CD4-positive, CD25-positive, alpha-beta regulatory T cell (primary cell): ENCODE measurements at regions not wholly inside any gene's neighbourhood (a gene's known extent, or its start where the extent isn't known, plus 50 kb on each side); places are given as distances from the start of the nearest gene placed in this dataset.

Experiments used
- ATAC-seq, 2 donors: fragments of 150-1000 bp; cut with Tn5 transposase; one replicate each; pipeline ENCODE4 v1.10.0; 2021; ENCODE audit warnings: low read depth in 2 of 2, moderate number of reproducible peaks in 2 of 2, moderate library complexity in 1 of 2
- DNase-seq, 3 donors: peaks; one replicate each; pipeline versions ENCODE4 v3.0.0 to v3.0.0-alpha.2; 2012 to 2022; ENCODE audit warnings: mixed read lengths in 1 of 3
- H3K27ac ChIP-seq: one replicate; pipeline ENCODE4 v1.7.0; 2013; ENCODE audit warnings: mild to moderate bottlenecking, low read length; ENCODE audit not compliant: insufficient read depth, poor library complexity, severe bottlenecking
- H3K27me3 ChIP-seq: one replicate; pipeline ENCODE4 v1.7.0; 2013; ENCODE audit warnings: low read length; ENCODE audit not compliant: control insufficient read depth, insufficient read depth
- H3K36me3 ChIP-seq: one replicate; pipeline ENCODE4 v1.7.0; 2013; ENCODE audit warnings: mild to moderate bottlenecking, low read length, moderate library complexity; ENCODE audit not compliant: control insufficient read depth, insufficient read depth
- H3K4me1 ChIP-seq: 2 replicates; pipeline ENCODE4 v1.7.0; 2013; ENCODE audit warnings: mild to moderate bottlenecking, low read length; ENCODE audit not compliant: insufficient read depth, control insufficient read depth, poor library complexity, severe bottlenecking
- H3K4me3 ChIP-seq: one replicate; pipeline ENCODE4 v1.7.0; 2013; ENCODE audit warnings: low read depth, mild to moderate bottlenecking, low read length, moderate library complexity
- H3K9me3 ChIP-seq, 2 experiments: 1 replicate in 1 of 2; 2 replicates in 1 of 2; pipeline ENCODE4 v1.7.0; 2013; ENCODE audit warnings: low read length in 2 of 2, mild to moderate bottlenecking in 1 of 2, moderate library complexity in 1 of 2; ENCODE audit not compliant: control insufficient read depth in 2 of 2
- H3K27ac Mint-ChIP-seq, 3 donors: one replicate each; pipeline ENCODE4 v1.8.0; 2020 to 2022; ENCODE audit warnings: mild to moderate bottlenecking in 3 of 3, mixed read lengths in 3 of 3, moderate library complexity in 2 of 3
- H3K27me3 Mint-ChIP-seq: one replicate; pipeline ENCODE4 v1.8.0; 2022; ENCODE audit warnings: mild to moderate bottlenecking, mixed read lengths
- H3K36me3 Mint-ChIP-seq: one replicate; pipeline ENCODE4 v1.8.0; 2020; ENCODE audit warnings: mixed read lengths
- H3K4me1 Mint-ChIP-seq, 4 donors: one replicate each; pipeline ENCODE4 v1.8.0; 2020 to 2022; ENCODE audit warnings: mixed read lengths in 4 of 4, mild to moderate bottlenecking in 1 of 4
- H3K4me3 Mint-ChIP-seq, 4 donors: one replicate each; pipeline ENCODE4 v1.8.0; 2020 to 2022; ENCODE audit warnings: mild to moderate bottlenecking in 4 of 4, mixed read lengths in 4 of 4, moderate library complexity in 3 of 4
- H3K9me3 Mint-ChIP-seq, 7 donors: one replicate each; pipeline ENCODE4 v1.8.0; 2020 to 2022; ENCODE audit warnings: mixed read lengths in 7 of 7, mild to moderate bottlenecking in 3 of 7, moderate library complexity in 2 of 7

DNA sequence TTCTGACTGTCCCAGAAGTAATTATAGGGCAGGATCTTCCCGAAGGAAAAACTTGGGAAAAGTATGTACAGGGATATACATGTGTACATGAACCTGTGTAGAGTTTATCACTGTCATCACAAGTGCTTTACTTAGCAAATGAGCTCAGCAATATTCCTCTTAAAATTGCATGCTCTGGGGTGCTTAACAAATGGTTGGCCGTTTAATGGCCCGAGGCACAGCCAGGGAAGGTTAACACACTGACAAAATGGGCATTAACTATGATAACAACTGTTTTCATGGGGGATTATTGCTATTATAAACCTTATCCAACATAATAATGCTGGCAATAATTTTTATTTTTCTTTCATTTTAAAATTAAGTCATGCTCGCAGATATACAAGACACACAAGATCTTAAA lies 459.3 kb downstream of the TUSC7 start:
- Mint-ChIP-seq H3K9me3 (peaks cover 2 to 39% (median 7%) of the 10 kb centered on the region in 7 donors), H3K4me3 (no peak overlapping the region)

DNA sequence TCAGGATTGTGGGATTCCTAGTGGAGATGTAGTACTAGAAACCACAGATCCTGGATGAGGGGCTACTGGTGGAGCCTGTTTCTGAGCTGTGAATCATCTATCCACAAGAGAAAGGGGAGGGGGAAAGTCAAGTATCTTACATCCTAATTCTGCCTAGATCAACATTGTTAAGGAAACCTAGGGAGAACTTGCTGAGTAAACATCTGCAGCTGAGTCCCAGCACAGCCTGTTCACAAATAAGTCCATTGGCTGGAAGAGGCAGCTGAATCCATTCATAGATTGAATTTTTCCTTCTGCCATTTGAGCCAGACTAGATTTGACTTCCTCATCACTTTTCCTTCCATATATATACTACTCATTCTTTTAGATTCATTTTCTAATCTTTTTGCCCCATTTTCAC lies 460.5 kb downstream of the TUSC7 start:
- H3K27me3 ChIP-seq = no peaks in the 10 kb centered on the region

More for the DNA sequence above, 459.3 kb downstream of the TUSC7 start:
- Histone ChIP-seq H3K9me3 (no peaks in the 10 kb centered on the region), H3K36me3 (no peaks in the 10 kb centered on the region), H3K27ac (no peak overlapping the region), H3K4me1 (no peaks in the 10 kb centered on the region), H3K27me3 (no peaks in the 10 kb centered on the region), H3K4me3 (no peak overlapping the region)
- no peak for DNase-seq
- no peak for ATAC-seq
- no peak overlapping the region for H3K27ac Mint-ChIP-seq
- H3K4me1 Mint-ChIP-seq = no peaks in the 10 kb centered on the region
- no peaks in the 10 kb centered on the region for H3K36me3 Mint-ChIP-seq
- H3K27me3 Mint-ChIP-seq = no peaks in the 10 kb centered on the region

DNA sequence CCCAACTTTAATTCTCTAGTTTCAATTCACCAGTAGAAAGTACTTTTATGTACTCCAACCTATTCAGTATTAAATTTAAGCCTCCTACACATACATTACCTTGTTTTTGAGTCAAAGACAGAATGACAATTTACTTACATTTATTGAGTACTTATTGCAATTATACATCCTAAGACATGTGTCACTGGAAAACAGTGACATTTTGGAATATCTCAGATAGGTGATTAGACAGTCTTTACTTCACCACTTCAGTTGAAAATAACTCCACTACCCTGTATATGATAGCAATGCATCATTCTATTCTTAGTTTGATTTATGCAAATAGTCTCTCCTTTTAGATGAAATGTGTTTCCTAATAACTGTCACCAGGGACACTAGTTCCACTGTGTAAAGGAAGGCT lies 461.5 kb downstream of the TUSC7 start:
- ATAC-seq = no peak
- Mint-ChIP-seq H3K4me1 (no peaks in the 10 kb centered on the region), H3K4me3 (no peak overlapping the region), H3K9me3 (peaks cover 2 to 27% (median 6%) of the 10 kb centered on the region in 7 donors), H3K27ac (no peak overlapping the region), H3K27me3 (no peaks in the 10 kb centered on the region), H3K36me3 (no peaks in the 10 kb centered on the region)
- H3K27ac ChIP-seq = no peak overlapping the region
- DNase-seq = no peak
- H3K36me3 ChIP-seq = no peaks in the 10 kb centered on the region
- no peaks in the 10 kb centered on the region for H3K9me3 ChIP-seq
- H3K27me3 ChIP-seq = no peaks in the 10 kb centered on the region
- no peaks in the 10 kb centered on the region for H3K4me1 ChIP-seq
- no peak overlapping the region for H3K4me3 ChIP-seq

More for the DNA sequence above, 460.5 kb downstream of the TUSC7 start:
- no peaks in the 10 kb centered on the region for H3K27me3 Mint-ChIP-seq
- no peaks in the 10 kb centered on the region for H3K4me1 Mint-ChIP-seq
- H3K4me3 Mint-ChIP-seq = no peak overlapping the region
- no peaks in the 10 kb centered on the region for H3K4me1 ChIP-seq
- H3K36me3 ChIP-seq = no peaks in the 10 kb centered on the region
- no peaks in the 10 kb centered on the region for H3K9me3 ChIP-seq
- DNase-seq = no peak
- no peaks in the 10 kb centered on the region for H3K36me3 Mint-ChIP-seq
- H3K27ac ChIP-seq = no peak overlapping the region
- peaks cover 2 to 31% (median 6%) of the 10 kb centered on the region in 7 donors for H3K9me3 Mint-ChIP-seq
- no peak overlapping the region for H3K4me3 ChIP-seq
- ATAC-seq = no peak
- no peak overlapping the region for H3K27ac Mint-ChIP-seq

DNA sequence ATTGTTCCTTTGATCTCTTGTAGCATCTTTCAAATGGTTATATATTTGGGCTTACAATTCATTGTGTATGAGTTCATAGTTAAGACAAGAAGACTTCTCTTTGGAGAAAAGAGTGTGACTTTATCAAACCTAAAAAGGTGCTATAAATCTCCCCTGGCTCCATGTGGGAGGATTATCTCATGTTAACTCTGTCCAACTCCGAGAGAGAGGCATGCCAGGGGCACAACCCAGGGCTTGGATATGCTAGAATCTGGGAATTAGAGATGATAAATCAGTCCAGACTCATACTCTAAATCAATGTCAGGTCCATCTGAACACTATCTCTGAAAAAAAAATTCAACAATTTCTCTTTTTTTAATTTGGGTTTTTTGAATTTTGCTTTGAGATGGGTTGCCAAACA lies 462.8 kb downstream of the TUSC7 start:
- ATAC-seq (no peak), DNase-seq (no peak)
- H3K36me3 ChIP-seq = no peaks in the 10 kb centered on the region
- Mint-ChIP-seq H3K9me3 (peaks cover under 1 to 22% (median 2%) of the 10 kb centered on the region in 7 donors), H3K27ac (no peak overlapping the region), H3K4me1 (no peaks in the 10 kb centered on the region), H3K4me3 (no peak overlapping the region), H3K36me3 (no peaks in the 10 kb centered on the region), H3K27me3 (no peaks in the 10 kb centered on the region)
- H3K27me3 ChIP-seq = no peaks in the 10 kb centered on the region
- no peak overlapping the region for H3K4me3 ChIP-seq
- no peaks in the 10 kb centered on the region for H3K9me3 ChIP-seq
- H3K4me1 ChIP-seq = no peaks in the 10 kb centered on the region
- H3K27ac ChIP-seq = no peak overlapping the region

DNA sequence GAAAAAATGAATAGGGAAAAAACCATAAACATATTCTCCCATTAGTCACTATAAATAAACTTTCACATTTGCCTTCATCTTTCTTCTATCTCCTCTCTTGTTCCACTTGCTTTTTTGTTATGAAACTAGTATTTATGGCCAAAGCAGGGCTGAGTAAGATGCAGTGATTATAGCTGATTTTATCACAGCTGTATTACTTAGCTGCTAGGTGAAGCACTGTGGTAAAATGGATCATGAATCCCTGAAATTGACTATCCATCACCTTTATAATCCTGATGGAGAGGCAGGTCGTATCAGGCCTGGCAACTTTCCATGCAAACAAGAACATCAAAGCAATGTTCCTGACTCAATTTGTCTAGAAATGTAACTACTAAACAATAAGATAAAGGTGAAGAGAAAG lies 471.6 kb downstream of the TUSC7 start:
- no peaks in the 10 kb centered on the region for H3K36me3 ChIP-seq
- no peaks in the 10 kb centered on the region for H3K4me1 Mint-ChIP-seq
- no peaks in the 10 kb centered on the region for H3K27me3 Mint-ChIP-seq
- H3K4me3 ChIP-seq = no peak overlapping the region
- no peak for DNase-seq
- peaks cover 0 to 9% of the 10 kb centered on the region in 2 experiments for H3K9me3 ChIP-seq
- no peak for ATAC-seq
- H3K9me3 Mint-ChIP-seq = peaks cover 2 to 9% (median 5%) of the 10 kb centered on the region in 7 donors
- H3K27ac Mint-ChIP-seq = no peak overlapping the region
- no peaks in the 10 kb centered on the region for H3K4me1 ChIP-seq
- no peaks in the 10 kb centered on the region for H3K36me3 Mint-ChIP-seq
- H3K4me3 Mint-ChIP-seq = no peak overlapping the region
- no peak overlapping the region for H3K27ac ChIP-seq
- H3K27me3 ChIP-seq = no peaks in the 10 kb centered on the region

DNA sequence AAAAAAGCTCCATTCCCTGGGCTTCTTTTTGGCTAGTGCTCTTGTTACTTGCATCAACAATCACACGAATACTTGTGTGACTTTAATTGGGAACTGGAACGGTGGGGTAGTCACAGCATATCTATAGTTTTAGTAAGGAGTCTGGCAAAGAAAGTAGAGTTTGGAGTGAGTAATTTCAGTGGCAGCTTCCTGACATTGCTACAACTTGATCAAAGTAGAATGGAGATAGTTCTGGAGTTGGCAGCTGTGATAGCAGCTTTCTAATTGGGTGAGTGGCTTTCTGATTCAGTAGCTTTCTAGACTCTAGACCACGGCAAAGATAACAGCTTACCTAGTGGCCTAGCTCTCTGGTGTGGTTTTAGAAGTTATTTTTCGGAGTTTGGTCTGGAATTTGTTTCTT lies 475.0 kb downstream of the TUSC7 start:
- no peak for ATAC-seq
- H3K4me1 ChIP-seq = no peaks in the 10 kb centered on the region
- Mint-ChIP-seq H3K4me3 (no peak overlapping the region), H3K36me3 (no peaks in the 10 kb centered on the region), H3K27ac (no peak overlapping the region), H3K27me3 (no peaks in the 10 kb centered on the region), H3K9me3 (peaks cover 0 to 8% (median 5%) of the 10 kb centered on the region in 7 donors), H3K4me1 (no peaks in the 10 kb centered on the region)
- no peak overlapping the region for H3K27ac ChIP-seq
- DNase-seq = no peak
- peaks cover 0 to 9% of the 10 kb centered on the region in 2 experiments for H3K9me3 ChIP-seq
- H3K4me3 ChIP-seq = no peak overlapping the region
- no peaks in the 10 kb centered on the region for H3K27me3 ChIP-seq
- H3K36me3 ChIP-seq = no peaks in the 10 kb centered on the region

DNA sequence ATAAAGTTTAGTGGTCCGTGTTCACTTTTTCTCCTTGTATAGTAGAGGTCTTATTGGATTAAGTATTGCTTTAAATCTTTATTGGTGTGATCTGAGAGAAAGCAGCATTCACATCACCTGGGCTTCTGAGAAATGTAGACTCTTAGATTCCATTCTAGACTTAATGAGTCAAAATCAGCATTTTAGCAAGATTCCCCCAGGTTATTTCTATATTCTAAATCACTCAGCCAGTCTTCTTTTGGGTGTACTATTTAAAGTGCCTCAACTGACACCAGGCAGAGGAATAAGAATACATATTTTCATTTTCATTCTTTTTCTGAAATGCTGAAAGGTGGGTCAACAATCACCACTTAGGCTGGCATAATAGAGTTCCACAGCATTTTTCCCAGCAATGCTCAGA lies 481.7 kb downstream of the TUSC7 start:
- Histone ChIP-seq H3K4me1 (no peaks in the 10 kb centered on the region), H3K9me3 (no peaks in the 10 kb centered on the region), H3K27me3 (no peaks in the 10 kb centered on the region), H3K27ac (no peak overlapping the region), H3K36me3 (no peaks in the 10 kb centered on the region), H3K4me3 (no peak overlapping the region)
- H3K9me3 Mint-ChIP-seq = peaks cover 0 to 8% (median 7%) of the 10 kb centered on the region in 7 donors
- no peaks in the 10 kb centered on the region for H3K4me1 Mint-ChIP-seq
- no peak overlapping the region for H3K4me3 Mint-ChIP-seq
- H3K27me3 Mint-ChIP-seq = no peaks in the 10 kb centered on the region
- DNase-seq (no peak), ATAC-seq (no peak)
- H3K27ac Mint-ChIP-seq = no peak overlapping the region
- H3K36me3 Mint-ChIP-seq = no peaks in the 10 kb centered on the region

DNA sequence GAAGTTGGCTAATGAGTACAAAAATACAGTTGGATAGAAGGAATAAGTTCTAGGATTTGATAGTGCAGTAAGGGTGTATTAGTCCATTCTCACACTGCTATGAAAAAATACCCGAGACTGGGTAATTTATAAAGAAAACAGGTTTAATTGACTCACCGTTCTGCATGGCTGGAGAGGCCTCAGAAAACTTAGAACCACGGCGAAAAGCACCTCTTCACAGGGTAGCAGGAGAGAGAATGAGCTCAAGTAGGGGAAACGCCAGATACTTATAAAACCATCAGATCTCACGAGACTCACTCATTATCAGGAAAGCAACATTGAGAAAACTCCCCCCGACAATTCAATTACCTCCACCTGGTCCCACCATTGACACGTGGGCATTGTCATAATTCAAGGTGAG lies 483.3 kb downstream of the TUSC7 start:
- DNase-seq (no peak), ATAC-seq (no peak)
- H3K4me3 Mint-ChIP-seq = no peak overlapping the region
- peaks cover 0 to 11% (median 4%) of the 10 kb centered on the region in 7 donors for H3K9me3 Mint-ChIP-seq
- no peaks in the 10 kb centered on the region for H3K4me1 Mint-ChIP-seq
- no peaks in the 10 kb centered on the region for H3K36me3 ChIP-seq
- no peaks in the 10 kb centered on the region for H3K36me3 Mint-ChIP-seq
- no peaks in the 10 kb centered on the region for H3K9me3 ChIP-seq
- H3K27ac Mint-ChIP-seq = no peak overlapping the region
- no peaks in the 10 kb centered on the region for H3K27me3 ChIP-seq
- no peak overlapping the region for H3K27ac ChIP-seq
- H3K4me3 ChIP-seq = no peak overlapping the region
- no peaks in the 10 kb centered on the region for H3K27me3 Mint-ChIP-seq
- no peaks in the 10 kb centered on the region for H3K4me1 ChIP-seq
